GM12878 (cell line): ENCODE measurements at regions not wholly inside any gene's neighbourhood (a gene's known extent, or its start where the extent isn't known, plus 50 kb on each side); places are given as distances from the start of the nearest gene placed in this dataset.

Source experiments
- BMI1 ChIP-seq: fragments of 450-650 bp; IDR thresholded peaks from 2 replicates; pipeline ENCODE4 v1.6.1; 2016; ENCODE audit warnings: mild to moderate bottlenecking, moderate library complexity, borderline replicate concordance
- EGR1 ChIP-seq, 2 experiments: IDR thresholded peaks; 1 replicate in 1 of 2; 2 replicates in 1 of 2; pipeline ENCODE4 v1.6.1; 2011 to 2012; ENCODE audit warnings: low read depth in 2 of 2, low read length in 2 of 2, borderline replicate concordance in 1 of 2, mild to moderate bottlenecking in 1 of 2, moderate library complexity in 1 of 2
- EZH2 ChIP-seq: IDR thresholded peaks from 2 replicates; pipeline ENCODE4 v1.6.1; 2012; ENCODE audit warnings: low read depth, mild to moderate bottlenecking, control low read depth, inconsistent platforms, low read length, borderline replicate concordance; ENCODE audit not compliant: control insufficient read depth
- HDAC2 ChIP-seq: fragments of 200-600 bp; sonication (generic); IDR thresholded peaks from 2 replicates; pipeline ENCODE4 v1.6.1; 2017
- HDAC6 ChIP-seq: fragments of 200-600 bp; sonication (generic); IDR thresholded peaks from one replicate; pipeline ENCODE4 v1.8.0; 2017; ENCODE audit warnings: antibody characterized with exemption; ENCODE audit not compliant: unreplicated experiment
- NFIC ChIP-seq: IDR thresholded peaks from 2 replicates; pipeline ENCODE4 v1.6.1; 2012; ENCODE audit warnings: low read depth, mild to moderate bottlenecking, inconsistent platforms, low read length, moderate library complexity
- SREBF1 ChIP-seq: IDR thresholded peaks from 2 replicates; pipeline ENCODE4 v1.6.1; 2012; ENCODE audit warnings: mild to moderate bottlenecking, low read length
- TAF1 ChIP-seq: IDR thresholded peaks from 2 replicates; pipeline ENCODE4 v1.6.1; 2011; ENCODE audit warnings: mild to moderate bottlenecking, low read depth, low read length, borderline replicate concordance
- YY1 ChIP-seq: IDR thresholded peaks from 2 replicates; pipeline ENCODE4 v1.6.1; 2011; ENCODE audit warnings: low read depth, mild to moderate bottlenecking, low read length
- ZNF384 ChIP-seq: IDR thresholded peaks from 2 replicates; pipeline ENCODE4 v1.6.1; 2012; ENCODE audit warnings: low read depth, mild to moderate bottlenecking, low read length, improper control_type of control experiment, borderline replicate concordance
- TF ChIP-seq, protein P1 (sequence below), 3 experiments: IDR thresholded peaks in 2 of 3; conservative IDR thresholded peaks in 1 of 3; 2 replicates each; pipeline ENCODE4 v1.5.1; 2011; ENCODE audit warnings: low read depth in 3 of 3, low read length in 3 of 3, mild to moderate bottlenecking in 3 of 3, control low read depth in 2 of 3, moderate library complexity in 2 of 3, inconsistent platforms in 1 of 3, mixed read lengths in 1 of 3; ENCODE audit not compliant: control insufficient read depth in 2 of 3, insufficient read depth in 1 of 3; ENCODE audit errors: extremely low read depth in 1 of 3

DNA sequence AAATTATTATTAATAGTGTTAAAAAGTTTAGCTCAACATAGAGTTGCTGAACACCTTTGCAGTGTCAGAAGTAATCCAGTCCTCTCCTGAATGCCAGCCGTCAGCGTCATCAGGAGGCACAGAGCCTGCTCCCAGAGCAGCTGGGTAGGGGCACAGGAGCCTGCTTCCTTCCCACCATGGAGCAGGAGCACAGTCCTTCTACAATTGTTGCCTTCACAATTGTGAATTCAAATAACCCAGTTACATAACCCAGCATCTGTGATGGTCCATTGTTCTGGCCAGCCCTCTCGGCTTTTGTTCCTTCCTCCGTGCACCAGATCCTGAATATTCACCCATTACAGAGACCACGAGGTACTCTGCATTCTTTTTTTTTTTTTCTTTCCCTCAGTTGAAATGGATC is 393.9 kb upstream of the MAF start:
- TF ChIP-seq NFIC (no peak), SREBF1 (no peak), EZH2 (no peak), HDAC6 (no peak), YY1 (no peak), TAF1 (no peak), ZNF384 (no peak), BMI1 (no peak), EGR1 (IDR thresholded peaks at IDR 0.05; ENCODE audit: borderline replicate concordance in 1 of 2, low read depth in 2 of 2, low read length in 2 of 2) (no peak), HDAC2 (no peak)
- TF ChIP-seq, protein P1, sequence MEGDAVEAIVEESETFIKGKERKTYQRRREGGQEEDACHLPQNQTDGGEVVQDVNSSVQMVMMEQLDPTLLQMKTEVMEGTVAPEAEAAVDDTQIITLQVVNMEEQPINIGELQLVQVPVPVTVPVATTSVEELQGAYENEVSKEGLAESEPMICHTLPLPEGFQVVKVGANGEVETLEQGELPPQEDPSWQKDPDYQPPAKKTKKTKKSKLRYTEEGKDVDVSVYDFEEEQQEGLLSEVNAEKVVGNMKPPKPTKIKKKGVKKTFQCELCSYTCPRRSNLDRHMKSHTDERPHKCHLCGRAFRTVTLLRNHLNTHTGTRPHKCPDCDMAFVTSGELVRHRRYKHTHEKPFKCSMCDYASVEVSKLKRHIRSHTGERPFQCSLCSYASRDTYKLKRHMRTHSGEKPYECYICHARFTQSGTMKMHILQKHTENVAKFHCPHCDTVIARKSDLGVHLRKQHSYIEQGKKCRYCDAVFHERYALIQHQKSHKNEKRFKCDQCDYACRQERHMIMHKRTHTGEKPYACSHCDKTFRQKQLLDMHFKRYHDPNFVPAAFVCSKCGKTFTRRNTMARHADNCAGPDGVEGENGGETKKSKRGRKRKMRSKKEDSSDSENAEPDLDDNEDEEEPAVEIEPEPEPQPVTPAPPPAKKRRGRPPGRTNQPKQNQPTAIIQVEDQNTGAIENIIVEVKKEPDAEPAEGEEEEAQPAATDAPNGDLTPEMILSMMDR (IDR thresholded peaks at IDR 0.05 in 2 of 3, conservative IDR thresholded peaks at IDR 0.05 in 1 of 3; ENCODE audit: control insufficient read depth in 2 of 3, extremely low read depth in 1 of 3, insufficient read depth in 1 of 3, low read depth in 3 of 3, low read length in 3 of 3) = no peak
